ENCODE measurements at regions not wholly inside any gene's neighbourhood (a gene's known extent, or its start where the extent isn't known, plus 50 kb on each side); places are given as distances from the start of the nearest gene placed in this dataset.
A peak's percentile ranks its signal among the peaks of the same experiment; 100 is the strongest.

DNA sequence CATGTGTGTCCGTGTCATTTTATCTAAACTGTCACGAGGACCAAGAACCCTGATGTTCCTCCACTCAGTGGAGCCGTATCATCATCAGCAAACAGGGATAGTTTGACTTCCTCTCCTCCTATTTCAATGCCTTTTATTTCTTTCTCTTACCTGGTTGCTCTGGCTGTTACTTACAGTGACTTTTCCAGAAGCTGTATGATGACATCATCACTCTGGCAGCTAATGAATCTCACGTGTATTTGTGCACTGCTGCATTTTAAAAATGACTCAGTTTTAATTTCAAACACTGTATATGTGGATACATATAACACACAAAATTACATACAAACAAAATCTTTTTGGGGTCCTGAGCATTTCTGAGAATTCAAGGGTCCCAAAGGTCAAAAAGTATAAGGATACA, 481.4 kb downstream of the CDH2 start:
- 66 to 85% methylated on average over 4 of the region's 4 CpGs for WGBS, 2 donors
- TF ChIP-seq, protein P1, sequence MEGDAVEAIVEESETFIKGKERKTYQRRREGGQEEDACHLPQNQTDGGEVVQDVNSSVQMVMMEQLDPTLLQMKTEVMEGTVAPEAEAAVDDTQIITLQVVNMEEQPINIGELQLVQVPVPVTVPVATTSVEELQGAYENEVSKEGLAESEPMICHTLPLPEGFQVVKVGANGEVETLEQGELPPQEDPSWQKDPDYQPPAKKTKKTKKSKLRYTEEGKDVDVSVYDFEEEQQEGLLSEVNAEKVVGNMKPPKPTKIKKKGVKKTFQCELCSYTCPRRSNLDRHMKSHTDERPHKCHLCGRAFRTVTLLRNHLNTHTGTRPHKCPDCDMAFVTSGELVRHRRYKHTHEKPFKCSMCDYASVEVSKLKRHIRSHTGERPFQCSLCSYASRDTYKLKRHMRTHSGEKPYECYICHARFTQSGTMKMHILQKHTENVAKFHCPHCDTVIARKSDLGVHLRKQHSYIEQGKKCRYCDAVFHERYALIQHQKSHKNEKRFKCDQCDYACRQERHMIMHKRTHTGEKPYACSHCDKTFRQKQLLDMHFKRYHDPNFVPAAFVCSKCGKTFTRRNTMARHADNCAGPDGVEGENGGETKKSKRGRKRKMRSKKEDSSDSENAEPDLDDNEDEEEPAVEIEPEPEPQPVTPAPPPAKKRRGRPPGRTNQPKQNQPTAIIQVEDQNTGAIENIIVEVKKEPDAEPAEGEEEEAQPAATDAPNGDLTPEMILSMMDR (IDR thresholded peaks at IDR 0.05; ENCODE audit: control extremely low read depth, extremely low read depth): no peak
- Histone ChIP-seq H3K36me3 (ENCODE audit: control insufficient read depth in 4 of 4, insufficient read depth in 4 of 4, low read length in 4 of 4) (no peaks in the 10 kb centered on the region), H3K27ac (ENCODE audit: low read depth in 1 of 2, low read length in 1 of 2) (no peak overlapping the region), H3K9me3 (ENCODE audit: control insufficient read depth in 4 of 4, insufficient read depth in 3 of 4, low read length in 3 of 4) (no peaks in the 10 kb centered on the region), H3K27me3 (ENCODE audit: control insufficient read depth in 3 of 3, insufficient read depth in 3 of 3, low read length in 2 of 3) (no peaks in the 10 kb centered on the region), H3K4me3 (no peak overlapping the region), H3K9ac (ENCODE audit: insufficient read depth in 1 of 2, low read length in 2 of 2) (no peak overlapping the region), H3K4me1 (ENCODE audit: control insufficient read depth in 5 of 5, insufficient read depth in 5 of 5, low read length in 5 of 5) (peaks cover 0 to 3% (median 0%) of the 10 kb centered on the region in 5 donors)
- ATAC-seq (ENCODE audit: insufficient read depth, low FRiP score): no peak
- peak in 1 of 3 donors; percentile 28 for DNase-seq

DNA sequence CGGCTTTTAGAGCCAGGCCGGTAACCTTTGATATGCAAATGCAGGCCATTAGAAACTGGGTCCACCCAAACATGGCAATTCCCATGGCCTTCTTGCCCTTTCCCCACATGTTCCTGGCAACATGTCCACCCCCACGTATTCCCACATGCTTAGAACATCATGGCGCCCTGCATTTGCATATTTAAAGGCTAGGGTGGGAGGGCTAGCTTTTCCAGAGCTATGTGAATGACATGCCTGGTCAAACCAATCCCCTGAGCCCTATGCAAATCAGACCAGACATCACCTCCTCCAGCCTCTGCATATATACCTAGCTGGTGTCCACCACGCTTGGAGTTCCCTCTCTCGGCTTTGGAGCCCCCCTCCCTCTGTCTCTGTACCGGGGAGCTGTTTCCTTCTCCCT, 481.9 kb downstream of the CDH2 start:
- no peak overlapping the region for H3K9ac ChIP-seq (ENCODE audit: insufficient read depth in 1 of 2, low read length in 2 of 2)
- no peaks in the 10 kb centered on the region for H3K36me3 ChIP-seq (ENCODE audit: control insufficient read depth in 4 of 4, insufficient read depth in 4 of 4, low read length in 4 of 4)
- H3K27ac ChIP-seq (ENCODE audit: low read depth in 1 of 2, low read length in 1 of 2): no peak overlapping the region
- H3K27me3 ChIP-seq (ENCODE audit: control insufficient read depth in 3 of 3, insufficient read depth in 3 of 3, low read length in 2 of 3): no peaks in the 10 kb centered on the region
- DNase-seq (no peak), ATAC-seq (ENCODE audit: insufficient read depth, low FRiP score) (no peak)
- peaks cover 0 to 3% (median 0%) of the 10 kb centered on the region in 5 donors for H3K4me1 ChIP-seq (ENCODE audit: control insufficient read depth in 5 of 5, insufficient read depth in 5 of 5, low read length in 5 of 5)
- H3K4me3 ChIP-seq: no peak overlapping the region
- no peaks in the 10 kb centered on the region for H3K9me3 ChIP-seq (ENCODE audit: control insufficient read depth in 4 of 4, insufficient read depth in 3 of 4, low read length in 3 of 4)
- TF ChIP-seq, protein P1 (IDR thresholded peaks at IDR 0.05; ENCODE audit: control extremely low read depth, extremely low read depth): no peak
- WGBS, 2 donors: 81 to 86% methylated on average over 7 of the region's 7 CpGs

DNA sequence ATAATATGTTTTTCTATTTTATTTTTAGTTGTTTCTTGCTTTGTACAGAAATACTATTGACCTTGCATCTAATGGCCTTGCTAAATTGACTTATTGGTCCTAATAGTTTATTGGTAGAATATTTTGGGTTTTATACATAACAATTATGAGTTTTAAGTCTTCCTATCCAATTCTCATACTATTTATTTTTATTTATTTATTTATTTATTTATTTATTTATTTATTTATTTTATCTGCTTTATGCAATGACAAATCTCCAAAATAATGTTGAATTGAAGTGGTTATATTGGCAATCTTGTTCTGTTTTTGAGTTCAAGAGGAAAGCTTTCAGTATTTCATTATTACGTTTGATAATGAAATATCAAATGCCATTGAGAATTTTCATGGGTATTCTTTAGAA, 488.3 kb downstream of the CDH2 start:
- no peak overlapping the region for H3K27ac ChIP-seq (ENCODE audit: low read depth in 1 of 2, low read length in 1 of 2)
- H3K9me3 ChIP-seq (ENCODE audit: control insufficient read depth in 4 of 4, insufficient read depth in 3 of 4, low read length in 3 of 4): peaks cover 0 to 4% (median 0%) of the 10 kb centered on the region in 4 donors
- 90 to 91% methylated on average over 1 of the region's 1 CpG for WGBS, 2 donors
- no peak overlapping the region for H3K9ac ChIP-seq (ENCODE audit: insufficient read depth in 1 of 2, low read length in 2 of 2)
- TF ChIP-seq, protein P1 (IDR thresholded peaks at IDR 0.05; ENCODE audit: control extremely low read depth, extremely low read depth): no peak
- DNase-seq (no peak), ATAC-seq (ENCODE audit: insufficient read depth, low FRiP score) (no peak)
- peaks cover 0 to 9% (median 0%) of the 10 kb centered on the region in 5 donors for H3K4me1 ChIP-seq (ENCODE audit: control insufficient read depth in 5 of 5, insufficient read depth in 5 of 5, low read length in 5 of 5)
- no peak overlapping the region for H3K4me3 ChIP-seq
- H3K36me3 ChIP-seq (ENCODE audit: control insufficient read depth in 4 of 4, insufficient read depth in 4 of 4, low read length in 4 of 4): no peaks in the 10 kb centered on the region
- H3K27me3 ChIP-seq (ENCODE audit: control insufficient read depth in 3 of 3, insufficient read depth in 3 of 3, low read length in 2 of 3): no peaks in the 10 kb centered on the region

DNA sequence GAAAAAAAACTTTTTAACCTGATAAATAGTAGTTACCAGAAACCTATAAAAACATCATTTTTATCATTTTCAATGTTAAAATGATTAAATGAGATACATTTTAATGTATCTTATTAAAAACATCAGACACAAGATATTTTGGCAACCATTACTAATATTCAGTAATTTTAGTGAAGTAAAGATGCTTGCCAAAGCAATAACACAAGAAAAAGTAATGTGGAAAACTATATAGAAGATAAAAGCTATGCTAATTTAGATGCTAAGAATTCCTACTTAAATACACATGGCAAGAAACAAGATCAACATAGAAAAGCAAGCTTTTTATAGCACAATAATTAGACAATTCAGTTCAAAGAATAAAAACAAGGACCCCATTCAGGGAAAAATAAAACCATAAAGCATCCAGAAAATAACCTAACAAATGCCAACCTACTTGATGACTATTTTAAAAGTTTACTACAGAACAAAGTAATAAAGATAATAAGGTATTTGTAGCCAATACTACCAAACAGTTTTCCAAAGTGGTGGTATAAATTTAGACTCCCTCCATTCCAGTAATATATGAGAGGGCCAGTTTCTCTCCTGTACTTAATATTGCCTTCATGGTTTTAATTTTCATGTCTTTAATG, 489.5 kb downstream of the CDH2 start:
- Histone ChIP-seq H3K9me3 (ENCODE audit: control insufficient read depth in 4 of 4, insufficient read depth in 3 of 4, low read length in 3 of 4) (peaks cover 0 to 4% (median 0%) of the 10 kb centered on the region in 4 donors), H3K27me3 (ENCODE audit: control insufficient read depth in 3 of 3, insufficient read depth in 3 of 3, low read length in 2 of 3) (no peaks in the 10 kb centered on the region), H3K27ac (ENCODE audit: low read depth in 1 of 2, low read length in 1 of 2) (no peak overlapping the region), H3K36me3 (ENCODE audit: control insufficient read depth in 4 of 4, insufficient read depth in 4 of 4, low read length in 4 of 4) (no peaks in the 10 kb centered on the region), H3K9ac (ENCODE audit: insufficient read depth in 1 of 2, low read length in 2 of 2) (no peak overlapping the region), H3K4me1 (ENCODE audit: control insufficient read depth in 5 of 5, insufficient read depth in 5 of 5, low read length in 5 of 5) (peaks cover 0 to 9% (median 0%) of the 10 kb centered on the region in 5 donors), H3K4me3 (no peak overlapping the region)
- no peak for DNase-seq
- TF ChIP-seq, protein P1 (IDR thresholded peaks at IDR 0.05; ENCODE audit: control extremely low read depth, extremely low read depth): no peak
- ATAC-seq (ENCODE audit: insufficient read depth, low FRiP score): no peak

Data from lung (tissue), 11 donors.